GM19395 (cell line): ENCODE measurements at regions not wholly inside any gene's neighbourhood (a gene's known extent, or its start where the extent isn't known, plus 50 kb on each side); places are given as distances from the start of the nearest gene placed in this dataset.

Experiments used
- ATAC-seq: cut with Tn5 transposase; IDR thresholded peaks from one replicate; pipeline ENCODE4 v1.9.1; 2021; ENCODE audit warnings: mild to moderate bottlenecking, moderate library complexity; ENCODE audit not compliant: unreplicated experiment

GRCh38 chr13:84418041-84418440 is 535.8 kb upstream of the SLITRK1 start:
- no peak for ATAC-seq

- no peak for ATAC-seq
Measured at GRCh38 chr13:84417416-84417815, 535.1 kb upstream of the SLITRK1 start.

- ATAC-seq, result no peak
Measured at GRCh38 chr13:84413016-84413415, 530.7 kb upstream of the SLITRK1 start.

GRCh38 chr13:84405286-84405685 is 523.0 kb upstream of the SLITRK1 start:
- no peak for ATAC-seq

- no peak for ATAC-seq
Measured at GRCh38 chr13:84400706-84401105, 518.4 kb upstream of the SLITRK1 start.

- no peak for ATAC-seq
Measured at GRCh38 chr13:84399320-84400085, 517.2 kb upstream of the SLITRK1 start.

GRCh38 chr13:84393981-84394625 is 511.8 kb upstream of the SLITRK1 start:
- no peak for ATAC-seq

- ATAC-seq, result no peak
Measured at GRCh38 chr13:84380866-84381265, 498.6 kb upstream of the SLITRK1 start.

GRCh38 chr13:84377106-84377505 is 494.8 kb upstream of the SLITRK1 start:
- ATAC-seq, result no peak

GRCh38 chr13:84366506-84366905 is 484.2 kb upstream of the SLITRK1 start:
- ATAC-seq, result no peak

GRCh38 chr13:84362777-84363176 is 480.5 kb upstream of the SLITRK1 start:
- ATAC-seq, result no peak

GRCh38 chr13:84360822-84361221 is 478.5 kb upstream of the SLITRK1 start:
- no peak for ATAC-seq

GRCh38 chr13:84358601-84359000 is 476.3 kb upstream of the SLITRK1 start:
- no peak for ATAC-seq

GRCh38 chr13:84352946-84353345 is 470.7 kb upstream of the SLITRK1 start:
- ATAC-seq, result no peak

- ATAC-seq, result no peak
Measured at GRCh38 chr13:84339456-84339855, 457.2 kb upstream of the SLITRK1 start.

- ATAC-seq, result no peak
Measured at GRCh38 chr13:84332346-84332745, 450.1 kb upstream of the SLITRK1 start.

GRCh38 chr13:84315527-84315926 is 433.3 kb upstream of the SLITRK1 start:
- ATAC-seq, result no peak

GRCh38 chr13:84303035-84303434 is 420.8 kb upstream of the SLITRK1 start:
- ATAC-seq, result no peak

- ATAC-seq, result no peak
Measured at GRCh38 chr13:84297251-84297650, 415.0 kb upstream of the SLITRK1 start.

GRCh38 chr13:84296401-84296800 is 414.1 kb upstream of the SLITRK1 start:
- ATAC-seq, result no peak

GRCh38 chr13:84294576-84294975 is 412.3 kb upstream of the SLITRK1 start:
- ATAC-seq, result no peak

- no peak for ATAC-seq
Measured at GRCh38 chr13:84290386-84290785, 408.1 kb upstream of the SLITRK1 start.

GRCh38 chr13:84279166-84279565 is 396.9 kb upstream of the SLITRK1 start:
- ATAC-seq, result no peak
